WTC11 (cell line): ENCODE measurements at regions not wholly inside any gene's neighbourhood (a gene's known extent, or its start where the extent isn't known, plus 50 kb on each side); places are given as distances from the start of the nearest gene placed in this dataset.

ENCODE experiments used
- ATAC-seq: fragments of 200-7000 bp; cut with Tn5 transposase; 2 replicates; pipeline ENCODE4 v1.10.0; 2021; ENCODE audit warnings: mild to moderate bottlenecking, moderate library complexity
- CTCF ChIA-PET: fragments of 300-600 bp; sonication (Branson Sonifier 250); formaldehyde crosslinking; loops from one replicate; lab custom pipeline; 2021; ENCODE audit warnings: antibody characterized with exemption; lab: Charles Lee
- POLR2A ChIA-PET: fragments of 350-600 bp; sonication (Branson Sonifier 250); formaldehyde crosslinking; loops from one replicate; lab custom pipeline; 2021; ENCODE audit warnings: antibody characterized with exemption; lab: Charles Lee
- DNase-seq: peaks from one replicate; pipeline ENCODE4 v3.0.0; 2021; ENCODE audit warnings: low spot score
- H3K27ac Mint-ChIP-seq: 2 replicates; pipeline ENCODE4 v1.8.0; 2021; ENCODE audit warnings: mixed read lengths
- H3K27me3 Mint-ChIP-seq: 2 replicates; pipeline ENCODE4 v1.8.0; 2021; ENCODE audit warnings: low read depth, mild to moderate bottlenecking, moderate library complexity, mixed read lengths
- H3K36me3 Mint-ChIP-seq: 2 replicates; pipeline ENCODE4 v1.8.0; 2021; ENCODE audit warnings: mixed read lengths
- H3K4me1 Mint-ChIP-seq: 2 replicates; pipeline ENCODE4 v1.8.0; 2022; ENCODE audit warnings: mixed read lengths
- H3K4me3 Mint-ChIP-seq: 2 replicates; pipeline ENCODE4 v1.8.0; 2021; ENCODE audit warnings: mild to moderate bottlenecking, moderate library complexity, mixed read lengths
- H3K9me3 Mint-ChIP-seq: 2 replicates; pipeline ENCODE4 v1.8.0; 2021; ENCODE audit warnings: mixed read lengths
- CBFB ChIP-seq: sonication (generic); formaldehyde crosslinking; IDR thresholded peaks from 2 replicates; pipeline ENCODE4 v1.8.1; 2022; ENCODE audit warnings: mild to moderate bottlenecking, low read depth, missing genetic modification reagents
- CREB1 ChIP-seq: sonication (generic); formaldehyde crosslinking; IDR thresholded peaks from 2 replicates; pipeline ENCODE4 v1.8.0; 2023; ENCODE audit warnings: mild to moderate bottlenecking, missing genetic modification reagents
- EMX1 ChIP-seq: fragments of 250-450 bp; sonication (Bioruptor Pico); IDR thresholded peaks from 2 replicates; pipeline ENCODE4 v1.8.0; 2021; ENCODE audit warnings: mild to moderate bottlenecking
- ESRRA ChIP-seq: sonication (generic); formaldehyde crosslinking; IDR thresholded peaks from 2 replicates; pipeline ENCODE4 v1.8.1; 2022; ENCODE audit warnings: mild to moderate bottlenecking, missing genetic modification reagents, borderline replicate concordance
- ETV6 ChIP-seq: sonication (generic); formaldehyde crosslinking; IDR thresholded peaks from 2 replicates; pipeline ENCODE4 v1.8.1; 2022; ENCODE audit warnings: mild to moderate bottlenecking, missing genetic modification reagents
- FOXP1 ChIP-seq: sonication (generic); formaldehyde crosslinking; IDR thresholded peaks from 2 replicates; pipeline ENCODE4 v1.8.0; 2022; ENCODE audit warnings: missing genetic modification reagents, mild to moderate bottlenecking, moderate library complexity, borderline replicate concordance
- HMGA2 ChIP-seq: fragments of 250-450 bp; sonication (Bioruptor Pico); IDR thresholded peaks from 2 replicates; pipeline ENCODE4 v1.4.0; 2021; ENCODE audit warnings: mild to moderate bottlenecking, moderate library complexity
- MXD4 ChIP-seq: fragments of 250-450 bp; sonication (Bioruptor Pico); IDR thresholded peaks from 2 replicates; pipeline ENCODE4 v1.8.0; 2021; ENCODE audit warnings: mild to moderate bottlenecking, moderate library complexity, borderline replicate concordance
- SOX15 ChIP-seq: fragments of 250-450 bp; sonication (Bioruptor Pico); IDR thresholded peaks from 2 replicates; pipeline ENCODE4 v1.9.0; 2021; ENCODE audit warnings: mild to moderate bottlenecking
- ZNF121 ChIP-seq: sonication (generic); formaldehyde crosslinking; IDR thresholded peaks from 2 replicates; pipeline ENCODE4 v1.8.0; 2023; ENCODE audit warnings: missing genetic modification reagents
- ZNF219 ChIP-seq: sonication (generic); formaldehyde crosslinking; IDR thresholded peaks from 2 replicates; pipeline ENCODE4 v1.8.0; 2023; ENCODE audit warnings: missing genetic modification reagents, mild to moderate bottlenecking, borderline replicate concordance
- ZNF232 ChIP-seq: sonication (generic); formaldehyde crosslinking; IDR thresholded peaks from 2 replicates; pipeline ENCODE4 v1.8.0; 2022; ENCODE audit warnings: mild to moderate bottlenecking, missing genetic modification reagents
- TF ChIP-seq, protein P1 (sequence below): fragments of 250-450 bp; sonication (Bioruptor Pico); IDR thresholded peaks from 2 replicates; pipeline ENCODE4 v1.9.0; 2021; ENCODE audit warnings: mild to moderate bottlenecking, borderline replicate concordance
- TF ChIP-seq, protein P2 (sequence below): sonication (generic); formaldehyde crosslinking; IDR thresholded peaks from 2 replicates; pipeline ENCODE4 v1.8.1; 2023; ENCODE audit warnings: mild to moderate bottlenecking, missing genetic modification reagents, moderate library complexity
- TF ChIP-seq, protein P3 (sequence below): sonication (generic); formaldehyde crosslinking; IDR thresholded peaks from 2 replicates; pipeline ENCODE4 v1.8.0; 2022; ENCODE audit warnings: mild to moderate bottlenecking, missing genetic modification reagents
- TF ChIP-seq, protein P4 (sequence below): sonication (generic); formaldehyde crosslinking; IDR thresholded peaks from 2 replicates; pipeline ENCODE4 v1.8.0; 2022; ENCODE audit warnings: missing genetic modification reagents
- TF ChIP-seq, protein P5 (sequence below): sonication (generic); formaldehyde crosslinking; IDR thresholded peaks from 2 replicates; pipeline ENCODE4 v1.8.1; 2022; ENCODE audit warnings: low read depth, mild to moderate bottlenecking, moderate library complexity, missing genetic modification reagents, borderline replicate concordance

DNA sequence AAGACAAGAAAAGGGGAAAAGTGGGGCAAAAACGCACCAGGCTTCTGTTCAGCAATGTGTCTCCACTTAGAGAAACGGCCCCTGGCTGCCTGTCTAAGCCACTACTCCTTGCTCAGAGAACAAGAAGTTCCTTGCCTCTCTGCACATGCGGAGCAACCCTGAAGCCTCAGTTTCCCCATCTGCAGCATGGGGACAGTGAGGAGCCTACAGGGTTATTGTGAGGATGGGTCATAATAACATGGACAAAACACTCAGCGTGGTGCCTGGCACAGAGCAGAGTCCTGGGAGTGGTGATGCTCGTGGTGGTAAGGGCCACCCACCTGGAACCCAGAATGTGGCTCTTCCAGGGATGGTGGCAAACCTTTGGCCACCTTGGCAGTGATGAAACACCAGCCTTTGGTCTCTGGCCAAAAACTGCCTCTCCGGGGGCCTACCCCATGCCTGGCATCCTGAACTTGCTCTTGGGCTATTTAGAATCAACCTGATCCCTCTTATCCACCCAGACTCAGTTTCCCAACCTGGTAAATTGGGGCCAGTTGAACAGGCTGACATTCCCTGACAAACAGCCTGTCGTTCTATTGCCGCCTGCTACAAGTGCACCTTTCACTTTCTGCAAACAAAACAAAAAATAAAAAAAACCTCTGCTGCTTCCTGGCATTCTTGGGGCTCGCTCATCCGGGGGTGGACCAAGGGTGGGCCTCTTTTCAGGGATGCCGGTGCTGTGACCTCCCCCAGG lies 56.5 kb upstream of the DLK1 start (continued):
- TF ChIP-seq, protein P1, sequence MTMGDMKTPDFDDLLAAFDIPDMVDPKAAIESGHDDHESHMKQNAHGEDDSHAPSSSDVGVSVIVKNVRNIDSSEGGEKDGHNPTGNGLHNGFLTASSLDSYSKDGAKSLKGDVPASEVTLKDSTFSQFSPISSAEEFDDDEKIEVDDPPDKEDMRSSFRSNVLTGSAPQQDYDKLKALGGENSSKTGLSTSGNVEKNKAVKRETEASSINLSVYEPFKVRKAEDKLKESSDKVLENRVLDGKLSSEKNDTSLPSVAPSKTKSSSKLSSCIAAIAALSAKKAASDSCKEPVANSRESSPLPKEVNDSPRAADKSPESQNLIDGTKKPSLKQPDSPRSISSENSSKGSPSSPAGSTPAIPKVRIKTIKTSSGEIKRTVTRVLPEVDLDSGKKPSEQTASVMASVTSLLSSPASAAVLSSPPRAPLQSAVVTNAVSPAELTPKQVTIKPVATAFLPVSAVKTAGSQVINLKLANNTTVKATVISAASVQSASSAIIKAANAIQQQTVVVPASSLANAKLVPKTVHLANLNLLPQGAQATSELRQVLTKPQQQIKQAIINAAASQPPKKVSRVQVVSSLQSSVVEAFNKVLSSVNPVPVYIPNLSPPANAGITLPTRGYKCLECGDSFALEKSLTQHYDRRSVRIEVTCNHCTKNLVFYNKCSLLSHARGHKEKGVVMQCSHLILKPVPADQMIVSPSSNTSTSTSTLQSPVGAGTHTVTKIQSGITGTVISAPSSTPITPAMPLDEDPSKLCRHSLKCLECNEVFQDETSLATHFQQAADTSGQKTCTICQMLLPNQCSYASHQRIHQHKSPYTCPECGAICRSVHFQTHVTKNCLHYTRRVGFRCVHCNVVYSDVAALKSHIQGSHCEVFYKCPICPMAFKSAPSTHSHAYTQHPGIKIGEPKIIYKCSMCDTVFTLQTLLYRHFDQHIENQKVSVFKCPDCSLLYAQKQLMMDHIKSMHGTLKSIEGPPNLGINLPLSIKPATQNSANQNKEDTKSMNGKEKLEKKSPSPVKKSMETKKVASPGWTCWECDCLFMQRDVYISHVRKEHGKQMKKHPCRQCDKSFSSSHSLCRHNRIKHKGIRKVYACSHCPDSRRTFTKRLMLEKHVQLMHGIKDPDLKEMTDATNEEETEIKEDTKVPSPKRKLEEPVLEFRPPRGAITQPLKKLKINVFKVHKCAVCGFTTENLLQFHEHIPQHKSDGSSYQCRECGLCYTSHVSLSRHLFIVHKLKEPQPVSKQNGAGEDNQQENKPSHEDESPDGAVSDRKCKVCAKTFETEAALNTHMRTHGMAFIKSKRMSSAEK (CRISPR knock-in tag) = no peak
- no peak for TF ChIP-seq CREB1 (CRISPR knock-in tag)

DNA sequence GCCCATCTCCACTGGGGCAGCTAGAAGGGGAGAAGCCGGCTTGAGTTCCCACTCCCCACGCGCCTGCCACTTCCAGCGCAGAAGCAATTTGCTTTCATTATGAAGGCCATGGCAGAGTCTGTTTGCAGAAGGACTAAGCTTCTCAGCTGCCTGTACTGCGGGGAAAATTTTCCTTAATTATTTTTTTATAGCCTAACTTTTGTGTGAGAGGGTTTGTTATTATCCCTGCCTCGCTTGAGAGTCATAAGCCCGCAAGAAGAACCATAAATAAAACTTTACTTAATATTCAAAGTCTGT lies 56.0 kb upstream of the DLK1 start:
- POLR2A ChIA-PET = no interaction called here
- no peak for DNase-seq
- peaks cover 23% of the 10 kb centered on the region for H3K4me1 Mint-ChIP-seq
- H3K36me3 Mint-ChIP-seq = no peaks in the 10 kb centered on the region
- no peak overlapping the region for H3K27ac Mint-ChIP-seq
- CTCF ChIA-PET = interaction anchor here (1.1 to 3.3 kb wide), 4 partner anchors 8 to 145 kb away, joined by 3 to 32 read pairs (median 4); no protein-coding TSS in a partner anchor
- H3K27me3 Mint-ChIP-seq = peaks cover 24% of the 10 kb centered on the region
- H3K4me3 Mint-ChIP-seq = no peak overlapping the region
- TF ChIP-seq, protein P2, sequence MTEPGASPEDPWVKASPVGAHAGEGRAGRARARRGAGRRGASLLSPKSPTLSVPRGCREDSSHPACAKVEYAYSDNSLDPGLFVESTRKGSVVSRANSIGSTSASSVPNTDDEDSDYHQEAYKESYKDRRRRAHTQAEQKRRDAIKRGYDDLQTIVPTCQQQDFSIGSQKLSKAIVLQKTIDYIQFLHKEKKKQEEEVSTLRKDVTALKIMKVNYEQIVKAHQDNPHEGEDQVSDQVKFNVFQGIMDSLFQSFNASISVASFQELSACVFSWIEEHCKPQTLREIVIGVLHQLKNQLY (CRISPR knock-in tag) = no peak
- TF ChIP-seq ZNF121 (CRISPR knock-in tag) = no peak
- TF ChIP-seq FOXP1 = no peak
- TF ChIP-seq, protein P3, sequence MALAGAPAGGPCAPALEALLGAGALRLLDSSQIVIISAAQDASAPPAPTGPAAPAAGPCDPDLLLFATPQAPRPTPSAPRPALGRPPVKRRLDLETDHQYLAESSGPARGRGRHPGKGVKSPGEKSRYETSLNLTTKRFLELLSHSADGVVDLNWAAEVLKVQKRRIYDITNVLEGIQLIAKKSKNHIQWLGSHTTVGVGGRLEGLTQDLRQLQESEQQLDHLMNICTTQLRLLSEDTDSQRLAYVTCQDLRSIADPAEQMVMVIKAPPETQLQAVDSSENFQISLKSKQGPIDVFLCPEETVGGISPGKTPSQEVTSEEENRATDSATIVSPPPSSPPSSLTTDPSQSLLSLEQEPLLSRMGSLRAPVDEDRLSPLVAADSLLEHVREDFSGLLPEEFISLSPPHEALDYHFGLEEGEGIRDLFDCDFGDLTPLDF = no peak
- TF ChIP-seq SOX15 (CRISPR knock-in tag) = no peak
- no peak for TF ChIP-seq EMX1 (CRISPR knock-in tag)
- no peak for TF ChIP-seq ESRRA
- no peak for TF ChIP-seq ZNF219 (CRISPR knock-in tag)
- no peak for TF ChIP-seq CREB1 (CRISPR knock-in tag)
- TF ChIP-seq MXD4 (CRISPR knock-in tag) = no peak
- TF ChIP-seq, protein P4, sequence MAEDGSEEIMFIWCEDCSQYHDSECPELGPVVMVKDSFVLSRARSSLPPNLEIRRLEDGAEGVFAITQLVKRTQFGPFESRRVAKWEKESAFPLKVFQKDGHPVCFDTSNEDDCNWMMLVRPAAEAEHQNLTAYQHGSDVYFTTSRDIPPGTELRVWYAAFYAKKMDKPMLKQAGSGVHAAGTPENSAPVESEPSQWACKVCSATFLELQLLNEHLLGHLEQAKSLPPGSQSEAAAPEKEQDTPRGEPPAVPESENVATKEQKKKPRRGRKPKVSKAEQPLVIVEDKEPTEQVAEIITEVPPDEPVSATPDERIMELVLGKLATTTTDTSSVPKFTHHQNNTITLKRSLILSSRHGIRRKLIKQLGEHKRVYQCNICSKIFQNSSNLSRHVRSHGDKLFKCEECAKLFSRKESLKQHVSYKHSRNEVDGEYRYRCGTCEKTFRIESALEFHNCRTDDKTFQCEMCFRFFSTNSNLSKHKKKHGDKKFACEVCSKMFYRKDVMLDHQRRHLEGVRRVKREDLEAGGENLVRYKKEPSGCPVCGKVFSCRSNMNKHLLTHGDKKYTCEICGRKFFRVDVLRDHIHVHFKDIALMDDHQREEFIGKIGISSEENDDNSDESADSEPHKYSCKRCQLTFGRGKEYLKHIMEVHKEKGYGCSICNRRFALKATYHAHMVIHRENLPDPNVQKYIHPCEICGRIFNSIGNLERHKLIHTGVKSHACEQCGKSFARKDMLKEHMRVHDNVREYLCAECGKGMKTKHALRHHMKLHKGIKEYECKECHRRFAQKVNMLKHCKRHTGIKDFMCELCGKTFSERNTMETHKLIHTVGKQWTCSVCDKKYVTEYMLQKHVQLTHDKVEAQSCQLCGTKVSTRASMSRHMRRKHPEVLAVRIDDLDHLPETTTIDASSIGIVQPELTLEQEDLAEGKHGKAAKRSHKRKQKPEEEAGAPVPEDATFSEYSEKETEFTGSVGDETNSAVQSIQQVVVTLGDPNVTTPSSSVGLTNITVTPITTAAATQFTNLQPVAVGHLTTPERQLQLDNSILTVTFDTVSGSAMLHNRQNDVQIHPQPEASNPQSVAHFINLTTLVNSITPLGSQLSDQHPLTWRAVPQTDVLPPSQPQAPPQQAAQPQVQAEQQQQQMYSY (CRISPR knock-in tag) = no peak
- TF ChIP-seq CBFB (CRISPR knock-in tag) = no peak
- no peak for TF ChIP-seq HMGA2 (CRISPR knock-in tag)
- no peak for TF ChIP-seq ZNF232 (CRISPR knock-in tag)
- TF ChIP-seq, protein P5, sequence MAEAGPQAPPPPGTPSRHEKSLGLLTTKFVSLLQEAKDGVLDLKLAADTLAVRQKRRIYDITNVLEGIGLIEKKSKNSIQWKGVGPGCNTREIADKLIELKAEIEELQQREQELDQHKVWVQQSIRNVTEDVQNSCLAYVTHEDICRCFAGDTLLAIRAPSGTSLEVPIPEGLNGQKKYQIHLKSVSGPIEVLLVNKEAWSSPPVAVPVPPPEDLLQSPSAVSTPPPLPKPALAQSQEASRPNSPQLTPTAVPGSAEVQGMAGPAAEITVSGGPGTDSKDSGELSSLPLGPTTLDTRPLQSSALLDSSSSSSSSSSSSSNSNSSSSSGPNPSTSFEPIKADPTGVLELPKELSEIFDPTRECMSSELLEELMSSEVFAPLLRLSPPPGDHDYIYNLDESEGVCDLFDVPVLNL (CRISPR knock-in tag) = no peak
- TF ChIP-seq ETV6 (CRISPR knock-in tag) = no peak
- H3K9me3 Mint-ChIP-seq = no peaks in the 10 kb centered on the region
- ATAC-seq = no peak
